HG03558 (cell line): ENCODE measurements at regions not wholly inside any gene's neighbourhood (a gene's known extent, or its start where the extent isn't known, plus 50 kb on each side); places are given as distances from the start of the nearest gene placed in this dataset.

ENCODE experiments used
- ATAC-seq: cut with Tn5 transposase; IDR thresholded peaks from one replicate; pipeline ENCODE4 v1.9.1; 2021; ENCODE audit warnings: moderate number of reproducible peaks; ENCODE audit not compliant: unreplicated experiment; ENCODE audit errors: extremely low read depth

DNA sequence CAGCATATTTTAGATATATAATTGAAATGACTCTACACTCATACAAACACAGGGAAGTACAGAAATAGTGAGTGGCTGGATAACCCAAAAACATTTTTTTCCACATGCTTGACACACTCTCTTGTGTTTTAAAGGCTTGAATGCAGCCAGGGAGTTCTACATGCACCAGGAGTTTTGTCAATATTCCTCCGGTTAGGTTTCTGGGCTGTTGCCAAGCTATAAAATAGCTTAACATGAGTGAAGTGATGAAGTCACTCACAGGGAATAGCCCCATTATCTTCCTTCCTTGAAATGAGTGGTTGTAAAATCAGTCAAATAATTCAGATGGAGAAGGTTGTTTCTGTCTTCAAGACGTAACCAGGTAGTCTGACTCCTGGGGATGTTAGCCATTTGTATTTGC, 582.7 kb downstream of the SLC6A15 start:
- no peak for ATAC-seq

DNA sequence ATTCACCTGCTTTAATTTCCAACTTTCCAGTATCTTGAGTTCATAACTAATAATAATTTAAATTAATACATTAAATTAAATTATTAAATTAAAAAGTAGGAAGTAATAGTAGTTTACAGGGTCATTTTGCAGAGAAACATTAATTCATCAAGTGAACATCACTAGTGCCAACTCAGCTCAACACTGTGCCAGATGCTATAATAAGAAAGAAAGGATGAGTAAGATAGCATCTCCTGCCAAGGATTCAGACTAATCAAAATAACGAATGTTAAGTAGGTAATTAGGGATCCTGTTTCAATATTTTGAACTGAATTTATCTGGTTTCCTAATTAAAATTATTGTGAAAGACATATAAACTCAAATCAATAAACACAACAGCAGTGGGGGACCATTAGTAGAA, 596.7 kb downstream of the SLC6A15 start:
- no peak for ATAC-seq

DNA sequence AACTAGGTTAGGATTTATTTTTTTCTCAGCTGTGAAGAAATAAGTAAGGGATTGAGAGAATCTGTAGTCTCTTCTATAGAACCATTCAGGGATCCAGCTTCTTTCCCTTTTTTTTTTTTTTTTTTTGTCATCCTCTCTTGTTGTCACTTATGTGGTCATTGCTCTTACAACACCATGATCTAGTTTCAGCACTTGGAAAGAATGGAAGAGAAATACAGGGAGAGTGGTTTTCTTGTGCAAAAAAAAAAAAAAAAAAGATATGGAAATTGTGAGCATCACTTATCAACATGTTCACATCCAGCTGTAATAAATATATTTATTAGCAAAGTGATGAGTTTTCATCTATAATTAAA, 599.3 kb downstream of the SLC6A15 start:
- no peak for ATAC-seq

DNA sequence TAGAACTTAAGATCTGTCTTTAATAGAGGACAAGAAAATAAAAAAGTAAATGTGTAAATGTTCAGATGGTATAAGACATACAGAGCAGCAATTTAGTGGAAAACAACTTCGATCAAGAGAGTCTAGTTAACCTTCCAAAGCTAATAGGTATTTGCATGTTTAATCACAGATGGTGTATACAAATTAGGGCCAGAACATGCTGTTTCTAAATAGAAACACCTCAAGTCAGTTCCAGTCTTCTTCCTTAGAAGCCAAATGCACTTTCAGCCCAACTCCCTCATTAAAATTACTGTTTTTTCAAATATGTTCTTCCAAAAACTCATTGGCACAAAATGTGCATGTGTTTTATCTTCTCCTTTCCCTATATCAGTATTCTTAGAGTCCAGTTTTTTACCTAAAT, 604.4 kb downstream of the SLC6A15 start:
- ATAC-seq, result no peak

DNA sequence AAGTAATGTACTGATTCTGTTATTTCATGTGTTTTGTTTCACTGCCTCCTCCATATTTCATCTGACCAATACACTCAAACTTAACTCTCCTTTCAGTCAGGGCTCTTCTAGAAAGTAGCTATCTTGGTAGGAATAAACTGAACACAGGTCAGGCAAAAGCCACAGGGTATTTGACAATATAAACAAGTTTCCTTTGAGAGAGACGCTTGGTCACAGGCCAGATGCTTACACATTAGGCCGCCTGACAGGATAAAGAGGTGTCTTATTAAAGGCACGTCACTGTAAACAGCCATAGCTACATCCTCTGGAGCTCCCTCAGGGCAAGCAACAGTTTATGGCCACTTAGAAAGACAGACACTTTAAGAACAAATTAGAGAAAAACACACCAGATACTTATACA, 607.5 kb downstream of the SLC6A15 start:
- no peak for ATAC-seq

DNA sequence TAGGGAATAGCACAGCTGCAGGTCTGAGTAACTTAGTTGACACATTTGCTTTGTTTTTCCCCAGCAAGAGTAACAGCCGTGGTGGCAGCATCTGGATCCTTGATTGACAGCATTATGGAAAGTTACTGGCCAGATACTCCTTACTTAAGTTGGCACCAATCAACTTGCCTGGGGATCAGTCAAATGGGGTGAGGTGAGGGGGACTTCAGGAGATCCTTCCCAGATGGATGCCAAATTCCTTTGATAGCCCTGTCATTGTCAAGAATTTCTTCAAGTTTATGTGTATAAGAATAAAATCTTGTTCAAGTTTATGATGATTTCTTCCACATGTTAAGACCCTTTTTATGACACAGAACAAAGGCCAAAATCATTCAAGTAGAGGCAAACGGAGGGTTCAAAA, 618.4 kb downstream of the SLC6A15 start:
- ATAC-seq, result no peak

DNA sequence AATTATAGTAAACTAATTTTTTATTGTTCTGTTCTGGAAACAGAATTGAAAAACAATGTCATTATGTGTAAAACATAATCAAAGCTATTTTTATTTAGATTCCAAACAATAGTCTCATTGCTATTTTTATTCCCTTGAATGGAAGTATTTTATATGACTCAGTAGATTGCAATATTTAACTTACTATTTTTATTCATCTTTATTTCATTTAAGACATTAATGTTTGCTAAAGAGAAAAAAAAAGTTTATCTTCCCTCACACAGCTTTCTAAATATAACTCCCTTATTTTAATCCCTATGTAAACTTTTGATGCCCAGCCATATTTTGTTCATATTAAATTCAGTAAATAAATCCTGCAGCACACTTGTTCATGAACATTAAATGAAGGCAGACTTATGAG, 622.4 kb downstream of the SLC6A15 start:
- ATAC-seq, result no peak

DNA sequence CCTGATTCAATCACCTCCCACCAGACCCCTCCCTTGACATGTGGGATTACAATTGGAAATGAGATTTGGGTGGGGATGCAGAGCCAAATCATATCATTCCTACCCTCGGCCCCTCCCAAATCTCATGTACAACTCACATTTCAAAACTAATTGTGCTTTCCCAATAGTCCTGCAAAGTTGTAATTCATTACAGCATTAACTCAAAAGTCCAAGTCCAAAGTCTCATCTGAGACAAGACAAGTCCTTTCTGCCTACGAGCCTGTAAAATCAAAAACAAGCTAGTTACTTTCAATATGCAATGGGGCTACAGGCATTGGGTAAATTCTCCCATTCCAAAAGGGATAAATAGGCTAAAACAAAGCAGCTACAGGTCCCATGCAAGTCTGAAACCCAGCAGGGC, 634.6 kb downstream of the SLC6A15 start:
- no peak for ATAC-seq

DNA sequence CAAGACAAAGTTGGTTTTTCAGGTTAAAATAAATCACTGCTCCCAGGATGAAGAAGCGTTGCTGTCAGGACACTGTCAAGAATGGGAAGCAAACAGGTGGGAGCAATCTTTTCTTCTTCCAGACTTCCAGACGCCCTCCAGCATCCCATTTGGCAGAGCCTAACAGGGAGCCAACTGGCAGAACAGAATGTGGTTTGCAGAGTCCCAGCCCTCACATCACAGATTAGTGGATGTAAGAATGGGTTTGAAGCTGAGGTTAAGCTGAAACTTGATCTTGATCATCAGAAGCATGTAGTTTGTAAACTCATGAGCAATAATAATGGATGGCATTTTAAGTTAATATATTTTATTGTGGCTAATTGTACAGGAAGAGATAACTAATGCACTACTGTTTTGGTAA, 636.4 kb downstream of the SLC6A15 start:
- ATAC-seq, result no peak

DNA sequence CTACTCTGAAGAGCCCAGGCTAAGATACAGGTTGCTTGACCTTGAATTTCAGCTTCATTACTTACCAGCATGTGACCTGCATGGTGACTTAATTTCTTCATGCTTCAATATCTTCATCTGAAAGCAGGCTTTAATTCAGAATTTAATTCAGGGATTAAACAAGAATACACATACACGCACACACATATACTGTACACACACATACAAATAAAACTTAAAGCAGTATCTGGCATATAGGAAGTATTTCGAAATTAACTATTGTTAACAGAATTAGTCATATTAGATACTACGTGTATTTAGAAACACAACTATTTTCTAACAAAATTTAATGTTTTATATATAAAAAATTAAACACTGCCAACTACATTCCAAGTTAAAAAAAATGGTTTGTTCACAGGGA, 640.3 kb downstream of the SLC6A15 start:
- no peak for ATAC-seq

DNA sequence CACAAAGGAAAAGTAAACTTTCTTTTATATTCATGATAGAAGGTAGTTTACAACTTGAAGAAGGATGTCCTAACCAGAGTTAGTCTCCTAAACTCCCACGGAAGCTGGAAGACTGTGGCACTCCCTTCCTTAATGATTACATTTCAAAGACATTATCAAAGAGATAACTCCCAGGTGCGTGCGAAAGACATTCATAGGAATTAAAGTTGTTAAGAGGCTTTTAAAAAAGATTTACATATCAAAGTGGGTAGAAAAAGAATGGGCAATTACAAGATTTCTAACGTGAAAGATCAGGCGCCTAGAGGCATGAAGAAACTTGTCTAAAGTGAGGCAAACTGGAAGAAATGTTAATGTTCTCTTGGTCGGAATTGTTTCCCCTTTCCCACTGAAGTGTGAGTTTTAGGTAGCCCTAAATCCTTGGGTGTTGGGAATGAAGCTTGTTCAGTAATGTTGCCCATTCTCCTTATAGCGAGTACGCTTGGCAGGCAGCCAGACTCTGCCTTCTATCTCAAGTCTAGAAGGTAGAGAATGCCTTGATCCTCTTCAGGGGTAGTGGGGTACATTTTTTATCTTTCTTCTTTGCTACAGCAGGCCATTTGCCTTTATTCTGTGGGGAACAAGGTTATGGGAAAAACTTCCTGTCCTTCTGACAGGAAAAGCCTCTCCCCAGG, 642.0 kb downstream of the SLC6A15 start:
- ATAC-seq, result no peak

DNA sequence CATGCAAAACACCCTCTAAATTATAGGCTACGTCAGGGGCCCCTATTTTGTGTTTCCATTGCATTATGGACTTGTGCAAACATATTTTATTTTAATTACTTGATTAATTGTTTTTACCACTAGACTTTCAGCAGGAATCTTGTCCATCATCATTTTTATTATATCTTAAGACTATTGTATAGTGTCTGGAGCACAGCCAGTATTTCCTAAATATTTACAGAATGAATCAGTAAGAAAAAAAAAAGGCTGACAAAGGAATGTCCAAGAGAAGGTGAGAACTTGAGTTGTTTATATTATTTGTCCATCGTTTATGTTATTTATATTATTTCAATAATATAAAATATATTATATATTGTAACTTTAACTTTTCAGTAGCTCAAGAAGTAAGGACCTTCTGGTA, 664.7 kb downstream of the SLC6A15 start:
- ATAC-seq, result no peak

DNA sequence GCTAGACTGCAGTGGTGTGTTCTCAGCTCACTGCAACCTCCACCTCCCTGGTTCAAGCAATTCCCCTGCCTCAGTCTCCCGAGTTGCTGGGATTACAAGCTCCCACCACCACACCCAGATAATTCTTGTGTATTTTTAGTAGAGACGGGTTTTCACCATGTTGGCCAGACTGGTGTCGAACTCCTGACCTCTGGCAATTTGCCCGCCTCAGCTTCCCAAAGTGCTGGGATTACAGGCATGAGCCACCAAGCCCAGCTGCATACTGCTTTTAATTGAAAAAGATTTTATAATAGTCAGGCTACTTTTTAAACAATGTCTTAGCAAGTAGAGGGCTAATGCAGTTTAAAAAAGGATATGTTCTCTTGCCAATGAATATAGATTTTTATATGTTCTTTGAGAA, 668.9 kb downstream of the SLC6A15 start:
- no peak for ATAC-seq

DNA sequence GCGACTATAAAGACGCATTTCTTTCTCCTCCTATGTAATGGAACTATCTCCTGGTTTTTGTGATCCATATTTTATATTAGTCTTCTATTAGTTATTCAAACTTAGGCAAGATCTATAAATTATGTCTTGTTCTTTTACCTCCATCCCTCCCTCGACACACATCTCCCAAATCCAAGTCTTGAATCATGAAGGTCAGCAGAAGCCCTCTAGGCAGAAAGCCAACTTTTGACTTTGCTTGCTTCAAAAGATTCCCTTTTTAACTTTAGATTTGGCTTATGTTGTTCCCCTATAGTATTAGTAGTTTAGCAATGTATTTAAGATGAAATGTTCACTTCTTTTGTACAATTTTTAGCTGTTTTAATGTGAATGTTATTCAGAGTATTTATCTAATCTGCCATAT, 689.8 kb downstream of the SLC6A15 start:
- ATAC-seq, result no peak

DNA sequence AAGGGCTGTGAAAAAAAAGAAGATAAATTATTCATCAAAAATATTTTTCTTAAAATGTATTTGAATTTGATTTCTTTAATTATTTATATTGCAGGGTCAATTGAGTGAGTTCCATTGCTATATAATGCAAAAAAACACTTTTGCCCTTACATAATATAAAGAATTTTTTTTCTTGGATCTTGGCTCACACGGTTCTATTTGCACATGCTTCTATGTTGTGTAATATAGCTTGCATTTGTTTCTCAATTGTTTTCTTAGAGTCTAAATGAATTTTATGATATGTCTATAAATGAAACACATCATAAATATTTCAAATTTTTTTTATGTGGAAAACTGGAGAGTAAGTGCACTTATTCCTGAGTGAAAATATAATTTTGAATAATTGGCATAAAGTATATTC, 694.2 kb downstream of the SLC6A15 start:
- no peak for ATAC-seq

DNA sequence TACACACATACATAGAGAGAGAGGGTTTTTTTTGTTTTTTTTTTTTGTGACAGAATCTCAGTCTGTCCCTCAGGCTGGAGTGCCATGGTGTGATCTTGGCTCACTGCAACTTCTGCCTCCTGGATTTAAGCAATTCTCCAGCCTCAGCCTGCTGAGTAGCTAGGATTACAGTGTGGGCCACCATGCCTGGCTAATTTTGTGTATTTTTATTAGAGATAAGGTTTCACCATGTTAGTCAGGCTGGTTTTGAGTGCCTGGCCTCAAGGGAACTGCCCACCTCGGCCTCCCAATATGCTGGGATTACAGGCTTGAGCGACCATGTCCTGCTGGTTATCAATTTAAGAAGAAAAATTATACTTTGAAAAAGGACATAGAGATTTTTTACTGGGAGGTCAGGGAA, 710.6 kb downstream of the SLC6A15 start:
- ATAC-seq, result no peak

DNA sequence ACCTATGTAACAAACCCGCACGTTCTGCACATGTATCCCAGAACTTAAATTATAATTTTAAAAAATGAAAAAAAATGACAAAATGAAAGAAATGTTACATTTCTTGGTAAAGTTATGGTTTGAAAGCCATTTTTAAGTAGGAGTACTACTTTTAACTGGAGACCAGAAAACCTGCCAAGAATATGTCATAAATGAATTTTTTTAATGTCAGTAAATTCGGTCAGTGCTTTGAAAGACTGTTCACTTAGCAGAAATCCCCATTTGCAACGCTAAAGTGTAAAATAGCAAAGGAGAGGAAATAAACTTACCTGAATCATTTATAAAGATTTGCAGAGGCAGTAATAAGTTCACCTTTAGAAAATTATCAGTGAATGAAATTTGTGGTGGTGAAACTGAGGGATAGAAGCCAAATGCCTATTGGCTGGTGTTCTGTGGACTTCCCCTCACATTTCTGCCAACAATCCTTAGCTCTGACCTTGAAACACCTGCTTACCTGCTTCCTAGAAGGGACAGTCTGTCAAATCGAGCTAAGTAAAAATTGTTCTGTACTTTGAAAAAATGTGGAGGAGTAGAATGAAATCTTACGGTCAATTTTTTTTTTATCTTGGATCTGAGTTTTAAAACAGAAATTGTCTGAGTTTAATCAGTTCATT, 714.2 kb downstream of the SLC6A15 start:
- no peak for ATAC-seq

DNA sequence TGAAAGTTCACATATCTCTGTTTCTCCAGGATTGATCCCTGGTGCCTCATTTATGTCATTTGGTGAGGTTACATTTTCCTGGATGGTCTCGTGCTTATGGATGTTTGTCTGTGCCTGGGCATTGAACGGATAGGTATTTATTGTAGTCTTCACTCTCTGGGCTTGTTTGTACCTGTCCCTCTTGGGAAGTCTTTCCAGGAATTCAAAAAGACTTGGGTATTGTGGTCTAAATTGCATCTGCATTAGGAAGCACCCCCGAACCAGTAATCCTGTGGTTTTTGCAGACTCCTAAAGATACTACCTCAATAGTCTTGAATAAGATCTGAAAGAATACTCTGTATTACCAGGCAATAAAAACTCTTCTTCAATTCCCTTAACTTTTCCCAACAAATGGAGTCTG, 720.8 kb downstream of the SLC6A15 start:
- ATAC-seq, result no peak

DNA sequence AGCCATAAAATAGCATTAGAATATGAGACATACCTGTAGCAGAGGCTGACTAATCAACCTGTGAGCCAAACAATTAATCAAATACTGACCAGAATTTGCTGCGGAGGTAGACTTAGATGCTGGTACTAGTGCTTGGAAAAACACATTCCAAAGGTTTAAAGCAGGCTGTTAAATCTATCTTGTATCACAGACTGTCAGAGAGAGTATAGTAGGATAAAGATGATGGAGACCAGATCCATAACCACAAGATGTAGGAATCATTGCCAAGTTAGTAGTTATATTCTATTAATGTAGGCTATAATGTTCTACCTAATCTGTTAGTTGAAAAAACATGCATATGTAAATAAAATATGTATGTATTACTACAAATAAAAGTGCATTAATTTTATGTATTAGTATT, 726.2 kb downstream of the SLC6A15 start:
- no peak for ATAC-seq

DNA sequence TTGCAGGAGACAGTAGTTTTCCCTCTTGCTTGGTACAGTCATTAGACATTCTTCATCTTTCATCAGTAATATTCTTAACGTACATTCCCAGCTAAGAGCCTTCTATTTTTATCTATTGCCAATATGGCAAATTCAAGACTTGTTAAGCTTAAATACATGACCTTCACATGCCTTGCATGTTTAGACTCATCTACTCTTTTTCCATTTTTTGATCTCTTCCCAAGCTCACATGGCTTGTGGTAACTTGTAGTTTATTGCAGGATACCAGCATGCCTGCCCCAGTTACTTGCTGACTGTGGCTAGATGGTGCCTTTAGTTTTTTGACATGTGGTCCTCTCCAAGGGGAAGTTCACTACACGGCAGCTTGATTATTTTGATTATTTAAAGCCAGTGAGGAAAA, 729.0 kb downstream of the SLC6A15 start:
- no peak for ATAC-seq

DNA sequence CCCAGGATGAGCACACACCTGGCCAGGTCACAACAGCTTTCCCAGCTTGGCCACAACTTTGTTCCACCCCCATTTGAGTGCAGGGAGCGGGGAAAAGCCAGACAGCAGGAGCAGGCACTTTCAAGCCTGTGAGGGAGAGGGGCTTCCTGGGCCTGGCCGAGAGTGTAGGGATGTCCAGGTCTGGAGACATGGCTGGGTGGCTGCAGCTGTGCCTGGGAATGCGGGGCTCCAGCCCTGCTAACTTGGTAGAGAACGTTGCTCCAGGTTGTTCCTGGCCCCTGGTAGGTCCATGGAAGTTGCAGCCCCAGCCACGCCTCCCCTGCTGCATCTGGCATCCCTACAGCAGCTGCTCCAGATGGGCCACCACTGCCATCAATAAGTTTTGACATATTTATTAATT, 738.5 kb downstream of the SLC6A15 start:
- no peak for ATAC-seq

DNA sequence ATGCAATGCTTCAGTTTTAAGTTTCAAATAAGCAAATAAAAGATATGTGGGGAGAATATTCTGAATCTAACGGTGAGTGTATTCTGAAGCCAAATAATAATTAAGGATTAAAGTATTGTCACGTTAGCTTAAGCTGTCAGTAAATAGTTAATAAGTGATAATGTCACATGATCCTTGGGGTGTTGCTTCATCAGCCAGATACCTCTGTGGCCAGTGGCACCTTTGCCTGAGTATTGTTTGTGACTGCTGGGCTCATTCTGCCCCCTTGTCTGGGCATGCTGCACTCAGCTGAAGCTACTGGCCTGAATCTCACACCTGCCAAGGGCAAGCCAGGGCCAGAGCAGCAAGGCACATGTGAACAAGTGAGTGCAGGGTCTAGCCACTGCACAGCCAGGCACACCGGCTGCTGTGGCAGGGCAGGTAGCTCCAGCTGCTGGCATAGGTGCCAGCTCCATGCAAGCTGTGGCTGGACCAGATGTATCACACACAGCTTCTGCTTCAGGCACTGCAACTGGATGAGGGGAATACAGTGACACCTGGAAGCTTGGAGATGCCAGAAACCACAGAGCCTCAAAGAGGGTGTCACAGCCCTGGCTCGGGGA, 739.7 kb downstream of the SLC6A15 start:
- ATAC-seq, result no peak
